ENCODE measurements at regions not wholly inside any gene's neighbourhood (a gene's known extent, or its start where the extent isn't known, plus 50 kb on each side); places are given as distances from the start of the nearest gene placed in this dataset.

GRCh38 chr2:18821431-18821830 lies 232.1 kb upstream of the NT5C1B start:
- no peak overlapping the region for H3K9ac ChIP-seq
- no peaks in the 10 kb centered on the region for H3K27me3 ChIP-seq (ENCODE audit: control insufficient read depth, insufficient read depth, low read length)
- no peaks in the 10 kb centered on the region for H3K9me3 ChIP-seq (ENCODE audit: control insufficient read depth, low read length)
- H3K79me2 ChIP-seq = no peaks in the 10 kb centered on the region
- H3K4me2 ChIP-seq (ENCODE audit: low read length) = no peak overlapping the region
- TF ChIP-seq CTCF (IDR thresholded peaks at IDR 0.05) = no peak
- H3K4me3 ChIP-seq (ENCODE audit: low read depth, low read length) = no peak overlapping the region
- H3K4me1 ChIP-seq = no peaks in the 10 kb centered on the region
- H2AFZ ChIP-seq = no peak overlapping the region
- no peak overlapping the region for H3K27ac ChIP-seq
- no peaks in the 10 kb centered on the region for H3K36me3 ChIP-seq (ENCODE audit: control insufficient read depth, insufficient read depth, low read length)

- Histone ChIP-seq H3K9ac (no peak overlapping the region), H3K27me3 (ENCODE audit: control insufficient read depth, insufficient read depth, low read length) (no peaks in the 10 kb centered on the region), H3K79me2 (no peaks in the 10 kb centered on the region), H3K27ac (no peak overlapping the region), H3K4me3 (ENCODE audit: low read depth, low read length) (no peak overlapping the region), H3K36me3 (ENCODE audit: control insufficient read depth, insufficient read depth, low read length) (no peaks in the 10 kb centered on the region), H3K9me3 (ENCODE audit: control insufficient read depth, low read length) (no peaks in the 10 kb centered on the region), H2AFZ (no peak overlapping the region), H3K4me1 (no peaks in the 10 kb centered on the region), H3K4me2 (ENCODE audit: low read length) (no peak overlapping the region)
- TF ChIP-seq CTCF (IDR thresholded peaks at IDR 0.05) = no peak
Observed at GRCh38 chr2:18820966-18821365, 231.6 kb upstream of the NT5C1B start.

- no peak overlapping the region for H3K4me2 ChIP-seq (ENCODE audit: low read length)
- no peak for TF ChIP-seq CTCF (IDR thresholded peaks at IDR 0.05)
- H2AFZ ChIP-seq = no peak overlapping the region
Observed at GRCh38 chr2:18819566-18819965, 230.2 kb upstream of the NT5C1B start.

GRCh38 chr2:18814387-18814786 lies 225.0 kb upstream of the NT5C1B start:
- Histone ChIP-seq H3K79me2 (no peaks in the 10 kb centered on the region), H2AFZ (no peak overlapping the region), H3K4me1 (no peaks in the 10 kb centered on the region), H3K4me2 (ENCODE audit: low read length) (no peak overlapping the region), H3K9ac (no peak overlapping the region), H3K27ac (no peak overlapping the region), H3K36me3 (ENCODE audit: control insufficient read depth, insufficient read depth, low read length) (no peaks in the 10 kb centered on the region), H3K4me3 (ENCODE audit: low read depth, low read length) (no peak overlapping the region), H3K27me3 (ENCODE audit: control insufficient read depth, insufficient read depth, low read length) (no peaks in the 10 kb centered on the region), H3K9me3 (ENCODE audit: control insufficient read depth, low read length) (no peaks in the 10 kb centered on the region)
- TF ChIP-seq CTCF (IDR thresholded peaks at IDR 0.05) = no peak

More at GRCh38 chr2:18819566-18819965, 230.2 kb upstream of the NT5C1B start:
- Histone ChIP-seq H3K79me2 (no peaks in the 10 kb centered on the region), H3K27me3 (ENCODE audit: control insufficient read depth, insufficient read depth, low read length) (no peaks in the 10 kb centered on the region), H3K27ac (no peak overlapping the region), H3K4me3 (ENCODE audit: low read depth, low read length) (no peak overlapping the region), H3K36me3 (ENCODE audit: control insufficient read depth, insufficient read depth, low read length) (no peaks in the 10 kb centered on the region), H3K4me1 (no peaks in the 10 kb centered on the region), H3K9ac (no peak overlapping the region), H3K9me3 (ENCODE audit: control insufficient read depth, low read length) (no peaks in the 10 kb centered on the region)

- no peak for TF ChIP-seq CTCF (IDR thresholded peaks at IDR 0.05)
- no peak overlapping the region for H3K9ac ChIP-seq
- H3K4me1 ChIP-seq = no peaks in the 10 kb centered on the region
- no peak overlapping the region for H3K27ac ChIP-seq
- no peak overlapping the region for H3K4me2 ChIP-seq (ENCODE audit: low read length)
- H3K9me3 ChIP-seq (ENCODE audit: control insufficient read depth, low read length) = no peaks in the 10 kb centered on the region
- H3K36me3 ChIP-seq (ENCODE audit: control insufficient read depth, insufficient read depth, low read length) = no peaks in the 10 kb centered on the region
- no peak overlapping the region for H3K4me3 ChIP-seq (ENCODE audit: low read depth, low read length)
- no peaks in the 10 kb centered on the region for H3K27me3 ChIP-seq (ENCODE audit: control insufficient read depth, insufficient read depth, low read length)
- H3K79me2 ChIP-seq = no peaks in the 10 kb centered on the region
- H2AFZ ChIP-seq = no peak overlapping the region
Observed at GRCh38 chr2:18804536-18804935, 215.2 kb upstream of the NT5C1B start.

Data from parathyroid adenoma (tissue), 2 donors.